PC-3 (cell line): ENCODE measurements at regions not wholly inside any gene's neighbourhood (a gene's known extent, or its start where the extent isn't known, plus 50 kb on each side); places are given as distances from the start of the nearest gene placed in this dataset.

Source experiments
- EZH2 ChIP-seq: fragments of 300-600 bp; sonication (generic); IDR thresholded peaks from one replicate; pipeline ENCODE4 v1.6.1; 2017; ENCODE audit warnings: antibody characterized with exemption, mild to moderate bottlenecking, low read length; ENCODE audit not compliant: unreplicated experiment
- EZH2phosphoT487 ChIP-seq: fragments of 300-600 bp; sonication (generic); IDR thresholded peaks from 2 replicates; pipeline ENCODE4 v1.6.1; 2018; ENCODE audit warnings: mild to moderate bottlenecking, antibody characterized with exemption, low read length, borderline replicate concordance
- TF ChIP-seq, protein P1 (sequence below): fragments of 300-600 bp; sonication (generic); conservative IDR thresholded peaks from 2 replicates; pipeline ENCODE4 v1.5.1; 2017; ENCODE audit warnings: antibody characterized with exemption, low read depth, mild to moderate bottlenecking, low read length

DNA sequence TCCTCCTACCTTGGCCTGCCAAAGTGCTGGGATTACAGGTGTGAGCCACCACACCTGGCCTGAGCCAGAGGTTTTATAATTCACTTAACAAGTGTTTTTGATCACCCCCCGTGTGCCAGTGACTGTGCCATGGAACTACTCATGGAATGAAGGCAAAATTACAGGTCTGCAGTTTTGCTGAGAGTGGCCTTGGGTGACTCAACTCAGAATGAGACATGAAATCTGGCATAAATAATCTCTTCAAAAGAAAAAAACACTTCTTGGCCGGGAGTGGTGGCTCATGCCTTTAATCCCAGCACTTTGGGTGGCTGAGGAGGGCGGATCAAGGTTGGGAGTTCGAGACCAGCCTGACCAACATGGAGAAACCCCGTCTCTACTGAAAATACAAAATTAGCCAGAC lies 166.9 kb upstream of the SALL4 start:
- TF ChIP-seq EZH2 (no peak), EZH2phosphoT487 (no peak)
- TF ChIP-seq, protein P1, sequence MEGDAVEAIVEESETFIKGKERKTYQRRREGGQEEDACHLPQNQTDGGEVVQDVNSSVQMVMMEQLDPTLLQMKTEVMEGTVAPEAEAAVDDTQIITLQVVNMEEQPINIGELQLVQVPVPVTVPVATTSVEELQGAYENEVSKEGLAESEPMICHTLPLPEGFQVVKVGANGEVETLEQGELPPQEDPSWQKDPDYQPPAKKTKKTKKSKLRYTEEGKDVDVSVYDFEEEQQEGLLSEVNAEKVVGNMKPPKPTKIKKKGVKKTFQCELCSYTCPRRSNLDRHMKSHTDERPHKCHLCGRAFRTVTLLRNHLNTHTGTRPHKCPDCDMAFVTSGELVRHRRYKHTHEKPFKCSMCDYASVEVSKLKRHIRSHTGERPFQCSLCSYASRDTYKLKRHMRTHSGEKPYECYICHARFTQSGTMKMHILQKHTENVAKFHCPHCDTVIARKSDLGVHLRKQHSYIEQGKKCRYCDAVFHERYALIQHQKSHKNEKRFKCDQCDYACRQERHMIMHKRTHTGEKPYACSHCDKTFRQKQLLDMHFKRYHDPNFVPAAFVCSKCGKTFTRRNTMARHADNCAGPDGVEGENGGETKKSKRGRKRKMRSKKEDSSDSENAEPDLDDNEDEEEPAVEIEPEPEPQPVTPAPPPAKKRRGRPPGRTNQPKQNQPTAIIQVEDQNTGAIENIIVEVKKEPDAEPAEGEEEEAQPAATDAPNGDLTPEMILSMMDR, result no peak
